NT2/D1 (cell line): ENCODE measurements at regions not wholly inside any gene's neighbourhood (a gene's known extent, or its start where the extent isn't known, plus 50 kb on each side); places are given as distances from the start of the nearest gene placed in this dataset.

Experiments
- YY1 ChIP-seq: IDR thresholded peaks from 2 replicates; pipeline ENCODE4 v1.6.1; 2011; ENCODE audit not compliant: insufficient read length, insufficient read depth
- ZNF274 ChIP-seq: IDR thresholded peaks from 2 replicates; pipeline ENCODE4 v1.6.1; 2011; ENCODE audit warnings: mild to moderate bottlenecking, low read depth, low read length

DNA sequence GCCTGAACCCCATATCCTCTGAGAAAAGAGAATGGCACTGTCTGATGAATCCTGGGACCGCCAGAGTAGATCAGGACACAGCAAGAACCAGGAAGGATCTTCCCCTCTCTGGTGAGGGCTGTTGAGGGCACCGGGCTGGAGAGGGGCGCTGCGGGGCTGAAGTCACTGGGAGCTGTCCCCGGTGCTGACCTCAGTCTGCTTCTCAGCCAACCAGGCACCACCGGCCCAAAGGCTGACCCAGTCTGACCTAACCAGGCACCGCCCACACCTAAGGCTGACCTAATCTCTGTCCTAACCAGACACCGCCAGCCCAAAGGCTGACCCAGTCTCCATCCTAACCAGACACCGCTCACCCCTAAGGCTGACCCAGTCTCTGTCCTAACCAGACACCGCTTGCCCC lies 82.8 kb downstream of the CPZ start:
- TF ChIP-seq ZNF274 = no peak
- no peak for TF ChIP-seq YY1
